ENCODE measurements at regions not wholly inside any gene's neighbourhood (a gene's known extent, or its start where the extent isn't known, plus 50 kb on each side); places are given as distances from the start of the nearest gene placed in this dataset.

DNA sequence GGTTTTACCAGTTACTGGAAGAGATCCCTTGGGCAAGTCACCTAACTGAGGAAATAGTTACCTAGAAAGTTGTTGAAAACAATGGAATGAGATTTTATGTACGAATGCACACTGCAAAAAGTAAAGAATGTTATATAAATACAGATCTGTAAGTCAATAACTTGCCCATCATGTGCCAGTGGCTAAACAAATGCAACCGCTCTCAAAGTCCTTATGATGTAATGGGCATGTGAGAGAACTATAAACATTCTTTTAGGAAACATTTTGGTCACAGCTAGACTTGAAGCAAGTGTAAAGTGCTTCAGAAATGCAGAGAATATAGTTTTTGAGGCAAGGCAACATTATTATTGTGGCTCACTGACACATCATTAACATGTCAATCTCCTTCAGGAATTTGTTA, 1044.5 kb downstream of the TUSC7 start:
- no peak for TF ChIP-seq FOXM1 (IDR thresholded peaks at IDR 0.05; ENCODE audit: borderline replicate concordance)
- no peak for TF ChIP-seq SUZ12 (IDR thresholded peaks at IDR 0.05)
- TF ChIP-seq BHLHE40 (IDR thresholded peaks at IDR 0.05; ENCODE audit: borderline replicate concordance) = no peak
- no peak for TF ChIP-seq TARDBP (IDR thresholded peaks at IDR 0.05)
- no peak for TF ChIP-seq ARNT (IDR thresholded peaks at IDR 0.05)
- peak; percentile 29; the same call in 1 of the 2 replicates for TF ChIP-seq PKNOX1 (IDR thresholded peaks at IDR 0.05)
- TF ChIP-seq ZNF384 (IDR thresholded peaks at IDR 0.05) = no peak
- no peak for TF ChIP-seq NFRKB (IDR thresholded peaks at IDR 0.05)
- TF ChIP-seq L3MBTL2 (conservative IDR thresholded peaks at IDR 0.05) = no peak
- TF ChIP-seq SP1 (IDR thresholded peaks at IDR 0.05) = no peak
- no peak for TF ChIP-seq CTBP1 (IDR thresholded peaks at IDR 0.05; ENCODE audit: borderline replicate concordance)
- no peak for TF ChIP-seq ELF4 (IDR thresholded peaks at IDR 0.05)
- TF ChIP-seq FOXA1 (IDR thresholded peaks at IDR 0.05) = no peak
- TF ChIP-seq LEF1 (IDR thresholded peaks at IDR 0.05; ENCODE audit: borderline replicate concordance) = no peak
